ENCODE measurements at regions not wholly inside any gene's neighbourhood (a gene's known extent, or its start where the extent isn't known, plus 50 kb on each side); places are given as distances from the start of the nearest gene placed in this dataset.

GRCh38 chr3:95718168-95718567, 1096.2 kb upstream of the EPHA6 start:
- no peak for TF ChIP-seq EZH2 (IDR thresholded peaks at IDR 0.05; ENCODE audit: borderline replicate concordance, low read length)
- TF ChIP-seq CTCF (IDR thresholded peaks at IDR 0.05; ENCODE audit: low read length), result no peak
